Activated T-helper 9 cell treated with anti-CD3 and anti-CD28 coated beads, Interleukin-2, amount 50 U/mL, for 16 hours (primary cell): ENCODE measurements at regions not wholly inside any gene's neighbourhood (a gene's known extent, or its start where the extent isn't known, plus 50 kb on each side); places are given as distances from the start of the nearest gene placed in this dataset.

Source experiments
- DNase-seq: peaks from one replicate; pipeline ENCODE4 v3.0.0-alpha.2; 2020; ENCODE audit warnings: low read depth

DNA sequence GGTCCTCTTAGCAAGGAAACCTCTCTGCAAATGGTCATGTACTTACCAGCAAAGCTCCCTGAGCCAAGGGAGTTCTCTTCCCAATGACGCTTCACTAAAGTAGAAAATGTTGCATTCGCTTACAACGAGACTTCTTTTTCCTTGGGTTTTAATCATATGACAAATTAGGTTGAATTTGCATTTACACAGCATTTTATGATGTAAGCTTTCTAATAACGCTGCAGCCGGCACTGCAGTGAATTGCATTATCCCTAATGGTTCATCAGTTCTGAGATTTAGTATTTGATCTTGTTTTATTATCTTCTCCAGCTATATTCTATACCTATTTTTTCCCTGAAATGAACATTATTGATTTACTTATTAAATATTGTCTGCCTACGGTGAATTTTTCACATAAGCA is 339.3 kb upstream of the PFKP start:
- DNase-seq: no peak

DNA sequence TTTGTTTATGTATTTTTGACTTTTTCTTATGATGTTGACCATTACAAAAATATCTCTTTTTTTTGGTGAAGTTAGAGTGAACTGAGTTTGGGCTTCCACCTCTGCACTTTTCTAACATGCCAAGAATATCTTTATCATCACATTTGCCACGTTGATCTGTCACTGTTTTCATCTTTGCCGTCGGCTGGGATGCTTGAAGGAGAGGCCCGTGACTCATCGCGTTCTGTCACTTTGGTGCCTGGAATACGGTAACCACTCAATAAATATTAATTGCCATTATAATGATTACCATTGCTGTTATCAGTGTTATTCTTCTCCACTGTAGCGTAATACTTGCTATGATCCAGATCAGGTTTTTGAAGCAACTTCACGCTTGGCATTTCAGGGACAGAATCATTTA is 350.8 kb upstream of the PFKP start:
- no peak for DNase-seq

DNA sequence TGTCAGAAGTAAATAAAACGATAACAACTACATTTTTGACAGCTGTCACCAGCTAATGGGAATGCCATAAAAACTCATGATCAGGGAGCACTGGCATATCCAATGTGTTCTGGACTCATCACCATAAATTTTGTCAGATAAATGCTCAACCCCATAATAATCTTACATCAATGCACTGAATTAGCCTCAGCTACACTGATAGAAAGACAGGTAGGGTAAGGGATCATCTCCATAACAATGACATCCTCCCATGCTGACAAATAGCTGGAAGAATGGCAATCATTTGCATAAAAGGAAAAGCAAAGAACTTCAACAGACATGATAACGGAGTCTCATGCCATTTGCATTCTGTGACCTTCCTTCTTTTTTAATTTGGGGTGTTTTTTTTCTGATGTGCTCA is 352.8 kb upstream of the PFKP start:
- no peak for DNase-seq

DNA sequence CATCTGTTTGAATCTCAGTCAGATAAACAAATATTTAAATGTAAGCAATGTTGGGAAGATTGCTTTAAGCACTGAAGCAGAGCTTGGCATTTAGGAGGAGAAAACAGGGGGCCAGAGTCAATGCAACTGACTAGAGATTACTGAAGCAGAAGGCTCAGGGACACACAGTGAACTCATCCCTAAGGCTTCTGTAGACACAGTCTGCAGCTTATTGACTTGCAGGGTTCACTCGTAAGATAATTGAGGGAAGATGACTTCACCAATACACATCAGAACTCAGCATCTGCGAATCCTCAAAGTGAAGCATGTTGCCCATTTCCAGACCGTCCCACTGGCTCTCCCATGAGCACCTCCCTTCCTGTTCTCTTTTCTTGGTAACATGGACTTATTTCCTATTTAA is 363.4 kb upstream of the PFKP start:
- no peak for DNase-seq

DNA sequence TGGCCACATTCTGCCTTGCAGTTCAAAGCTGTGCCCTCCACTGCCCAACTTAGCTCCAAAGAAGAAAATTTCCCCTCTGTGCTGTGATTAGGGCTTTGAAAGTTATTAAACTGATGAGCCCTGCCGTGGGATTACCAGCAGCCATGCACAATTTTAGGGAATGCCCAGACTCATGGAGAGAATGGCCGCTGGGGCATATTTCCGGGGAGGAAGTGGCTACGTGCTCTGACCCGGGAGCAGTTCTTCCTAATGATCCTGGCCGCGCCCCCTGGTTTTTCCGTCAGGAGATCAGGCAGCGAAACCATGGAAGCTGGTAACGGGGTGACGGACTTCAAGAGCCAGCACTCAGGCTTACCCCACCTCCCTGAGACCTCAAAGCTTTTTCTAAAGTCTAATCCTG is 365.5 kb upstream of the PFKP start:
- DNase-seq: no peak

DNA sequence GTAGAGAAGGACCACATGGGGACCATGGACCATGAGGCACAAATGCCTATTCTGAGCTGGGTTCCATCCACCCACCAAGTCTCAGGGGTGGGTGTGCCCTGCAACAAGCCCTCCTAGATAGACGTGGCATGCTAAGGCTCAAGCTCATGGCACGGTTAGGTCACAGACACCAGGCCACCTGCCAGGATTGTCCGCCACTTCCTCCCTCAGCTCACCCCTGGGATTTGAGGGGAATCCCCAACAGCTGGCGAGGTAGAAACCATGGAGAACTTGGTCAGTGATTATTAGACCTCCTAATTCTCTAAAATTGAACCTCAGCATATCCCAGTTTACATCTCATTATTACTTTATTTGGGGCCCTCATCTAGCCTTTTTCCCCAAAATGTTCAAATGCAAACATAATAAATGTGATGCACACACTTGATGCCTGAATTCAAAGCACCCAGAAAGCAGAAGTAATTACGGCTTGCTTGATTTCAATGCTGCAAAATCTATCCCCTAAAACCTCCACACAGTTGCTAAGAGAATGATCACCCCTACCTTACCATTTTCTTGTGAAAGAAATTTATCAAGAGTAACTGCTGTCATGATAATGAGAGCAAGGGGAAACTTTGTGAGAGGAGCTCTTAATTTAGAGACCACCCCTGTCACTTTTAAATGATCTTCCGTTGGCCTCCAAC is 366.6 kb upstream of the PFKP start:
- no peak for DNase-seq

DNA sequence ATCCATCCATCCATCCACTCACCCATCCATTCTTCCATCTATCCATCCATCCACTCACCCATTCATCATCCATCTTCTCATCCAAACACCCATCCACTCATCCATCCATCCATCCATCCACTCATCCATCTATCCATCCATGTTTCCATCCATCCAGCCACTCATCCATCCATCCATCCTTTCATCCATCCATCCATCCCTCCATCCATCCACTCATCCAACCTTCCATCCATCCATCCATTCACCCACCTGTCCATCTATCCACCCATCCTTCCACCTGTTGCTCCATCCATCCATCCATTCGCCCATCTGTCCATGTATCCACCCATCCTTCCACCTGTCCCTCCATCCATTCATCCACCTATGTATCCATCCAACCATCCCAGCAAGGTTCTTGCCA is 378.4 kb upstream of the PFKP start:
- DNase-seq: no peak

DNA sequence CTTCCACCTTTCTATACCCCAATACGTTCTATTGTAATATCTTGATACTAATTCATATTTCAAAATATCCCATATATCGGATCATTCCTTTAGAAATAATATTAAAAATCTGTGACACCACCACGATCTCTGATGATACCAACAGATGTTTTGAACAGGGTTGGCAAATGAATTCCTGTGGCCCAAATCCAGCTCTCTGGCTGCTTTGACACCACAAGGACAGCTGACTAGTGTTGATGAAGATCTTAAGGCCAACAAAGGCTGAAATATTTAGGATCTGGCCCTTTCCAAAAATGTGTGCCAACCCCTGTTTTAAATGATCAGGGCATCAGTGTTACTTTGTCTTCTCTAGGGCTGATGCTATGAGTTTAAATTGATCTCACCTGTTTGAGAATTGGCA is 380.7 kb upstream of the PFKP start:
- DNase-seq: no peak

DNA sequence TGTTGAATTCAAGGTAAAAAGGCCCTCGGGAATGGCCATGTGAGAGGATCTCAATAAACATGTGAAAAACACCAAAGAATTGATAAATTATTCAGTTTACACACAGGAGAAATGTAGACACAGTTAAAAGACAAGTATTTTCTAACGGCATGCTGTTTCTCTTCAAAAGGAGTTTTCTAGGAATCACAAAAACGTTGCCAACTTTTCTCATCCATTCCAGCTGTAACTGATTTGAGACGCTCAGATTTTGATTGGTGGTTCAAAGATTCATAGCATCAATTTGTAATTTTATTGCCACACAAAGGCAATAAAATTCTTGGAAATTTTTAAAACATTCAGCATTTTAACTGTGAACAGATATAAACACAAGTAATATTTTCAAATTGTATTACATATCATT is 384.9 kb upstream of the PFKP start:
- no peak for DNase-seq

DNA sequence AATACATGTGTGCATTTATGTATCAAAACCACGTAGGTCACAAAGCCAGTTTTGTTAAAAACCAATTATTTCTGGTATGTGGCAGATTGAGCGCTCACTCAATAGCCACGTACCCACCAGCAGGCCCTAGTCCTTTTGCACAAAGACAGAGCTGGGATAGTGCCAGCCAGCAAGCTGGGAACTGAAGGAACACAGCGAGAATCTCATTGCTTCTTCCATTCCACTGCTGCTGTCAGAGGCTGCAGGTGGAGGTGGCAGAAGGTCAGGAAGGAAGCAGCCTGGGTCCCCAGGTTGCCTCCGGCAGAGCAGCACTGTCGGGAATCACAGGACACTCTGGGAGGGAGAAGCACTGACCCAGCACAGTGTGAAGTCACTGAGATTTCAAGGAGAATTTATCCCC is 385.5 kb upstream of the PFKP start:
- DNase-seq: no peak

DNA sequence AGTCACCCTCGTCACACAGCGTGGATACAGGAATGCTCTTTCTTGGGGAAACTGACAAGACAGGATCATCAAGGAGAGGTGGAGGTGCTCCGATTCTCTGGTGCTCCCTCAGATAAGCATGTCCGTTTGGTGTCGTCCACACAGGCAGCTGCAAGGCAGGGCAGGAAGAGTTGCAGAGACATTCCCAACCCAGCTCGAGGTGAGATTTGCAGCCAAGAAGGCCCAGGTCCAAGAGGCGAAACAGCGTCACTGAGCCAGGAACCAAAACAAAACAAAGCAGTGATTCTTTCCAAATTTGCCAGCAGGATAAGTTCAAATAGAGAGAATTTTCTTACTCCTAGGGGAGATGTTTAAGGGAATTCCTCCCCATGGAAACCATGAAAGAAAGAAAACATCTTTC is 386.5 kb upstream of the PFKP start:
- DNase-seq: no peak

DNA sequence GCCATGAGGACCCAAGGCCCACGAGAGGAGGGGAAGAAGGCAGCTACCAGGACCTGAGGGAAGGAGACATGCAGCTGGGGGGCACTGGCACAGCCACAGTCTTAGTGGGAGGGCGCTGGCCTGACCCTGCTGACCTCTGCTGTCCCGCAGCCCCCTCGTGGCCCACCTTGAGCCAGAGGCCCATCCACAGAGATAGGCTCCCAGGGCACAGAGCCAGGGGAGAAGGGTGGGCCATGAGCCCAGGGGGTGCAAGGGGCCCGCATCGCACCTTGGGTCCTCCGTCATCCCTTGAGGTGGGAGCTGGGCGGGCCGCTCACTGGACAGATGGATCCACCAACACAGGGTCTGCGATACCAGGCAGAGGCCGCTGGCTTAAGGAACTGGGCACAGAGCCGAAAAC is 387.7 kb upstream of the PFKP start:
- DNase-seq: no peak

DNA sequence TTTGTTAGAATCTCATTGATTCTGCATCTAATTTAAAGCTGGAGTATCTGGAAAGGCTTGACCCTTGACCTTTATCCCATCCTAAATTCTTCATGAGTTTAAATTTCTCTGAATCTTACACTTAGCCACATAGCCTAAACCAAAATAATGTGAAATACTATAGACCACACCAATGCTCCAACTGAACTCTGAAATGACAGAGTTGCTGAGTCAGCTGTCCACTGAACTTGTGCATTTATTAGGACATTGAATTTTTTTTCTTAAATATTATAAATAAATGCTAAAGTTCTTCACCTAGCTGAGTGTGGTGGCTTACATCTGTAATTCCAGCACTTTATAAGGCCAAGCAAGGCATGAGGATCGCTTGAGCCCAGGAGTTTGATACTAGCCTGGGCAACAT is 390.9 kb upstream of the PFKP start:
- no peak for DNase-seq

DNA sequence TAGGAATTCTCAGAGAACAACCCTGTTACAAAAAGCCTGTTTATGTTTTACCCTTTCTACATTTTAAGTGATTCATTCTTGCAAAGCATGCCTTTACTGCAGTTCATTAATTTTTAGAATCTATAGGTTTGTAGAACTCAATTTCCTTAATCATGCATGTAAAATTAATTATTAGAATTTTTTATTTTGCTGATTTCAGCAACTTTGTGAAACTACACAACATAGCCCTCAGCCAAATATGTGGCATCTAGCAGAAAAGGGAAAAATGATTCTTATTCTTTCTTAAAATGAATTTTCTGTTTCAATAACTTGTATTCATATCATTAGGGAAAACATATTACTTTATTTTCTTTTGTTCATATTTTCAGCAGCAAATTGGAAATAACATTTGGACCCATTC is 392.9 kb upstream of the PFKP start:
- no peak for DNase-seq

DNA sequence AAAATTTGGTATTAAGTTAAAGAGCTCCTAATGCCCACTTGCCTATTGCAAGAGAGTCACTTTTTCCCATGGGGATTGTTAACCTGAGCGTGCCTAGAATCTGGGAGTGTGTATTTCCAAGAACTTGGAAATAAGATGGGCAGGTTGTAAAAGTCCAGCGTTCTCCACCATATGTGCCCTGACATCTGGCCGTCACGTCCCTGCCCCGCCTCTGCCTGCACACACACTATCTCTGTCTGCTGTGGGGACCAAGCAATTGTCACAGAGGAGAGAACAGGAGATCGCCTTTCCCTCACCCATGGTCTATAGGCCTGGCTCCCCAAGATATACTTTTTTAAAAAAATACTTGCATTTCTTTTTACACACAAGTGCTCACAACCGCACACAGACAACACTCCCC is 396.5 kb upstream of the PFKP start:
- no peak for DNase-seq

DNA sequence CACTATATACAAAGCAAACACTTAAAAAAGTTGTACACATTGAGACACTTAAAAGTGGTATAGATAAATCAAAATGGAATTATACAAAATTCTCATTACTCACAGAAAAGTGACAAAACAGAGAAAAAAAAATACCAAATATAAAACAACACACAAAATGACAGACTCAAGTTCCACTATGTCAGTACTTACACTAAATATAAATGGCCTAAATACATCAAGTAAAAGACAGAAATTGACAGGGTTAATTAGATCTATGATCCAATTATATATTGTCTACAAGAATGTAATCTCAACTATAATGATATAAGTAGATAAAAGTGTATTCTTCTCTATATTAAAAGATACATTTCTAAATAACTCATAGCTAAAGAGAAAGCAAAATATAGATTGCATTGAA is 401.6 kb upstream of the PFKP start:
- DNase-seq: no peak

DNA sequence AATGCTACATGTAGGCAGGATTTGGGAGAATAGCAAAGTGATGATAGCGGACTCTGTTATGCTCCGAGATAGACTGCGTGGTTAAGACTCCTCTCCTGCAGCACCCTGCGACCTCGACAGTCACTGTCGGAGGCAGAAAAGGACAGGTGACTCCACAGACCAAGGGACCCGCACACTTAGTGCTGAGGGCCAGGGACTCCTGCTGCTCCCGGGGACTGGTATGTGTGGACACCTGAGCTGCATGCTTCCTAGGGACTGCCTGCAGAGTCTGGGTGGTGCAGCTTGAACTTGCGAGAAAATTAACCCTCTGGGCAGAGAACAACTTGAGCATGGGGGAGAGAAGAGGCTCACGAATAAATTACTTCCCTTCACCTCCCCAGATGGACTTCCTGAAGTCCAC is 407.1 kb upstream of the PFKP start:
- no peak for DNase-seq

DNA sequence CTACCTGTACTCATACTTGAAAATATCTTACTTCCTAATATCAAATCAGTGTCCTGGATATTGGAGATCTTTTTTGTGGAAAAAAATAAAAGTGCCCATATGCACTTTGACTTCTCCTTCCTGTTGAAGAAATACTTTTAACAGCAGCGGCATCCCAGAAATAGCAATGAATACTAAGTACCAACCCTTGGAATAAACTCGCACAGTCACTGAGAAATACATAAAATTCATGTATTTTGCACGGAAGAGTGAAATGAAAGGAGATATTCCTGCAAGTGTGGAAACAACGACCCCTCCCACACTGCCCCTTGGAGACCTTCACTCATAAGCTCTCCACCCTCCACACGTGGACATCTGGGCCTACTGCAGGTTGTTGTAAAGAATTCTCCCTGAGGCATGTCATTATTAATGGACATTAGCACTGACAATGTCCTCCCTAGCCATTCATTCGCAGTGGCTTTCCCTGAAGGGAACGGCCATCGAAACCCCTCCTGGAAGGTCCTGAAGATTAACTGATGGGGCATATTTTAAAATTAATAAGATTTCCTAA is 407.6 kb upstream of the PFKP start:
- DNase-seq: no peak

DNA sequence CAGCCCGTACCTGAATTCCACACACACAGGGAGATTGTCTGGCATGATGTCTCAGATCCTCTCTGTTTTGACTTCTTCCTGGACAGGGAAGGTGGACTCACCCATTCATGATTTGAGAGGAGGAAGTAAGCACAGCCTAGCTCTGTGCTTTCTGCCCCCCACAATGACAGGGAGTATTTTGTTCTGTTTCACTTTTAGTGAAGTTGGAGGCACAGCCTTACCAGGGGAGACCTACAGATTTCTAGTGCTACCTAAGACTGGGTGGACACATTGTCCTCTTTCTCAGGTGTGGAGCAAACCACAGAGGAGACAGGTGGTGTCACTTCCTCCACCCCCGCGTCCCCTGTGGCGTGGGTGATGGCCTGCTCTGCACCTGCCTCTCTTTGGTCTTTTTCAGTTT is 408.6 kb upstream of the PFKP start:
- no peak for DNase-seq

DNA sequence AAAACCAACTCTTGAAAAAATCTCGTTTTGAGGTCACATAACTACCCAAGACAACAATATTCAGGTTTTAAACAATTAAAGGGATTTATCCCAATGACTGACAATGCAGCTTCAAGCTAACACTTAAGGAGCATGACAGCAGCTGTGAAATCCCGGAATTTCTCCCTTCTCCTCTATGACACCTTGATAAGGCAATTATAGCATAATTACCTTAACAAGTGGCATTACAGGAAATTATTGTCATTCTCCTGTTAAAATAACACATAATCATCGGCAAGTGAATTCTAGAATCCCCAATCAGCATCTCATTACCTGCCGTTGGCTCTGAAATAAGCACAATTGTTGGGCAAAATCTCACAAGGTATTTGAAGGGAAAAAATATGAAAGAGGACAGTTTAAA is 417.0 kb upstream of the PFKP start:
- DNase-seq: no peak

DNA sequence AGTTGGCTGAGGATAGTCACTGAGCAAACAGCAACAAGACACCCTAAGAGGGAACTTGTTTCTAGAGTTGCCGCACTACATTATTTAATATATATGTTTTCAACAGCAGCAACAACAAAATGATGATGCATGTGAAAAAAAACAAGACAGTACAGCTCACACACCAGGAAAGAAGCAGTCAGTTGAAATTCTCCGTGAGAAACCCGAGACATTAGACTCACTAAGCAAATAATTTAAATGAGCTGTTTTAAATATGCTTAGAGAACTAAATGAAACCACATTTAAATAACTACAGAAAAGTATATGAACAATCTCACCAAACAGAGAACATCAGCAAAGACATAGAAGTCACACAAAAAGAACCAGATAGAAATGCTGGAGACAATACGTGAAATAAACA is 426.3 kb upstream of the PFKP start:
- DNase-seq: no peak

DNA sequence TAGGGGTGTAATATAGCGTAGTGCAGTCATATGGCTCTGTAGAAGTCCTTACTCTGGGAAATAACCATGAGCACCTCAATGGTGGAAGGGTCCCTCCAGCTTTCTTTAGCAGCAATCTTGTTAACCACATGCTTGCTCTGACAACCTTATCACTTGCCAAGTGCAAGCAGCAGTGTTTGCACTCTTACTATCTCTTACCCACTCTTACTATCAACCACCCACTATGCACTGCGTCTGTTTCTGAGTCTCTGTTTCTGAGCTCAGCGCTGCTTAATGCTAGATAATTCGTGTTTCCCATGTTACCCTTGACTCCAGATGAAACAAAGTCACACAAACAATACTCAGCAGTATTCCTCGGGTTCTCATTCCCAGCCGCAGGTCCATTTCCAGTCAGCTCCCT is 433.7 kb upstream of the PFKP start:
- no peak for DNase-seq

DNA sequence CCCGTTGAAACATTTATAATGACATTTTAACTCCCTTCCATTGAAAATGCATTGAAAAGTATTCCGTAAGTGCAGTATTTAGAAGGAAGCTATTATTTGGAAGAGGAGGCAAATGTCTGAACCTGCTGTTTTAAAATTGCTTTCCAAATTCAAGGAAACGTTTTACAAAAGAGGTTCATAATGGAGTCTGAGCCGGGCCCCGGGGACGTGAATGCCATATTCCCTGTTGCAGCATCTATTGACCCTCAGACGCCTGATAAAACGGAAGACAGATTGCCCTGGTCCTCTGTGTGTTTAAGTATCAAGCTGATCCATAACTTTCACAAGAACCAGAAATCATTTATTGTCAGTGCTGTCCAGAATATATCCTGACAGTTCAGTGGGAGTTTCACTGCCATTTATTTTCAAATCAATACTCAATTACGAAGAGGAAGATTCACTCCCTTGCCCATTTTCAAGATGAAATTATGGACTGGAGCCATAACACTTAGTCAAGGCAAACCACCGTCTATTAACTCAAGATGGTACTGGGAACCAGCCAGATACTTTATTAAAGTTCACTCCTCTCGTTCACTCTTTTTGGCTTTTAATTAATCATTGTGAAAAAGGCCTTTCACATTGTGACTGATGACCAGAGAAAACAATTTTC is 435.7 kb upstream of the PFKP start:
- no peak for DNase-seq

DNA sequence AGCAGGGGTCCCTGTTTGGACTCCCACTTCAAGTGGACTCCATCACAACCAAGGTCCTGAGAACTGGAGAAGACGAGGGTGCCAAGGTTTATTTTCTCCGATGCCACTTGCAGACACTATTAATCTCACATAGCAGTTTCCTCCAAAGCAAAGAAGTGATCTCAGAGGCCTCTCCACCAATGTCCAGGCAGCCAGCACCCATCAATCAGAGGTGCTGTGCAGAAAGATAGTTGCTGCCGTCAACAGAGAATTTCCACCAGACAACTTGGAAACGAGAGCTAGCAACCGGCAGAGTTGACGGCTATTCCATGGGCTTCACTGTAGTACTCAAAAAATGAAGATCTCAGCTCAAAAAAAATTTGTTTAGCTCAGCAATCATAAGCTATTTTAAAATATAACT is 438.6 kb upstream of the PFKP start:
- no peak for DNase-seq
